ENCODE measurements at regions not wholly inside any gene's neighbourhood (a gene's known extent, or its start where the extent isn't known, plus 50 kb on each side); places are given as distances from the start of the nearest gene placed in this dataset.

DNA sequence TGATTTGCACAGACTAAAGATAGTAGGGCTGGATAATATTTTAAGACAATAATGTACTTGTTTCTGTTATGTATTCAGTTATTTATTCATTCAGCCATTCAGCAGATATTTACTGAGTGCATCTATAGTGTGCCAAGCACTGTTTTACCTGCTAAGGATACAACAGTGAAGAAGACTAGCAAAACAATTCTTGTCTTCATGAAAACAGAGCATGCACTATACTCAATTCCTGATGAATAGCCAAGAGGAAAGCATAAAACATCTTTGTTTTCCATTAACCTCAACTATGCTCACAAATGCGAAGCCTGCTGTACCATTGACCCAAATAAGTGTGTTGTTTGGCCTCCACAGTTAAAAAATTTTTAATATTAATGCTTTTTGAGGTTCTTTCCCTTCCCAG, 436.7 kb downstream of the BCKDHB start:
- TF ChIP-seq SP2 (tag by site-specific recombination; IDR thresholded peaks at IDR 0.05) (no peak), ZNF19 (tag by site-specific recombination; IDR thresholded peaks at IDR 0.05; ENCODE audit: low read depth) (no peak), ZNF423 (tag by site-specific recombination; IDR thresholded peaks at IDR 0.05) (no peak), ZNF324 (tag by site-specific recombination; IDR thresholded peaks at IDR 0.05) (no peak), ZNF561 (tag by site-specific recombination; IDR thresholded peaks at IDR 0.05; ENCODE audit: borderline replicate concordance) (no peak), REST (tag by site-specific recombination; IDR thresholded peaks at IDR 0.05) (no peak)
- TF ChIP-seq, protein P1, sequence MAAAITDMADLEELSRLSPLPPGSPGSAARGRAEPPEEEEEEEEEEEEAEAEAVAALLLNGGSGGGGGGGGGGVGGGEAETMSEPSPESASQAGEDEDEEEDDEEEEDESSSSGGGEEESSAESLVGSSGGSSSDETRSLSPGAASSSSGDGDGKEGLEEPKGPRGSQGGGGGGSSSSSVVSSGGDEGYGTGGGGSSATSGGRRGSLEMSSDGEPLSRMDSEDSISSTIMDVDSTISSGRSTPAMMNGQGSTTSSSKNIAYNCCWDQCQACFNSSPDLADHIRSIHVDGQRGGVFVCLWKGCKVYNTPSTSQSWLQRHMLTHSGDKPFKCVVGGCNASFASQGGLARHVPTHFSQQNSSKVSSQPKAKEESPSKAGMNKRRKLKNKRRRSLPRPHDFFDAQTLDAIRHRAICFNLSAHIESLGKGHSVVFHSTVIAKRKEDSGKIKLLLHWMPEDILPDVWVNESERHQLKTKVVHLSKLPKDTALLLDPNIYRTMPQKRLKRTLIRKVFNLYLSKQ (tag by site-specific recombination; IDR thresholded peaks at IDR 0.05; ENCODE audit: borderline replicate concordance), result no peak
- TF ChIP-seq, protein P2, sequence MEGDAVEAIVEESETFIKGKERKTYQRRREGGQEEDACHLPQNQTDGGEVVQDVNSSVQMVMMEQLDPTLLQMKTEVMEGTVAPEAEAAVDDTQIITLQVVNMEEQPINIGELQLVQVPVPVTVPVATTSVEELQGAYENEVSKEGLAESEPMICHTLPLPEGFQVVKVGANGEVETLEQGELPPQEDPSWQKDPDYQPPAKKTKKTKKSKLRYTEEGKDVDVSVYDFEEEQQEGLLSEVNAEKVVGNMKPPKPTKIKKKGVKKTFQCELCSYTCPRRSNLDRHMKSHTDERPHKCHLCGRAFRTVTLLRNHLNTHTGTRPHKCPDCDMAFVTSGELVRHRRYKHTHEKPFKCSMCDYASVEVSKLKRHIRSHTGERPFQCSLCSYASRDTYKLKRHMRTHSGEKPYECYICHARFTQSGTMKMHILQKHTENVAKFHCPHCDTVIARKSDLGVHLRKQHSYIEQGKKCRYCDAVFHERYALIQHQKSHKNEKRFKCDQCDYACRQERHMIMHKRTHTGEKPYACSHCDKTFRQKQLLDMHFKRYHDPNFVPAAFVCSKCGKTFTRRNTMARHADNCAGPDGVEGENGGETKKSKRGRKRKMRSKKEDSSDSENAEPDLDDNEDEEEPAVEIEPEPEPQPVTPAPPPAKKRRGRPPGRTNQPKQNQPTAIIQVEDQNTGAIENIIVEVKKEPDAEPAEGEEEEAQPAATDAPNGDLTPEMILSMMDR (tag by site-specific recombination; IDR thresholded peaks at IDR 0.05), result no peak
